ENCODE measurements at regions not wholly inside any gene's neighbourhood (a gene's known extent, or its start where the extent isn't known, plus 50 kb on each side); places are given as distances from the start of the nearest gene placed in this dataset.

DNA sequence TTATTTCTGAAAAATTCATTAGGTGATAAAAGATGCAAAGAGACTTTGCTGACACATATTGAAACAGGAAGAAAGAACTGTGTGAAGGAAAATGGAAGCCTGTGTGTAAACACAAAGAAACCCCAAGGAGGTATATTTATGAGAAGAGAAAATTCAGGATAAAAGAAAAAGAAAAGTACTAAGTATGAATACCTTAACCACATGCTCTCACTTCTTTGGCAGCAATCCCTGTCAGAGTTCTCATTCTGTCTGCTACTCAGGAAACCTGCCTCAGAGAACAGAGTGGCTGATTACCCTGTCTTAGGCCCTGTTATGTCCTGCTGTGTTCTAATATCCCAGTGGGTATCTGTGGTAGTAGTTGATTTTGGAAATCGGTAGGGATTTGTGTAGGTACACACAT, 457.9 kb downstream of the TBC1D32 start (continued):
- TF ChIP-seq, protein P1, sequence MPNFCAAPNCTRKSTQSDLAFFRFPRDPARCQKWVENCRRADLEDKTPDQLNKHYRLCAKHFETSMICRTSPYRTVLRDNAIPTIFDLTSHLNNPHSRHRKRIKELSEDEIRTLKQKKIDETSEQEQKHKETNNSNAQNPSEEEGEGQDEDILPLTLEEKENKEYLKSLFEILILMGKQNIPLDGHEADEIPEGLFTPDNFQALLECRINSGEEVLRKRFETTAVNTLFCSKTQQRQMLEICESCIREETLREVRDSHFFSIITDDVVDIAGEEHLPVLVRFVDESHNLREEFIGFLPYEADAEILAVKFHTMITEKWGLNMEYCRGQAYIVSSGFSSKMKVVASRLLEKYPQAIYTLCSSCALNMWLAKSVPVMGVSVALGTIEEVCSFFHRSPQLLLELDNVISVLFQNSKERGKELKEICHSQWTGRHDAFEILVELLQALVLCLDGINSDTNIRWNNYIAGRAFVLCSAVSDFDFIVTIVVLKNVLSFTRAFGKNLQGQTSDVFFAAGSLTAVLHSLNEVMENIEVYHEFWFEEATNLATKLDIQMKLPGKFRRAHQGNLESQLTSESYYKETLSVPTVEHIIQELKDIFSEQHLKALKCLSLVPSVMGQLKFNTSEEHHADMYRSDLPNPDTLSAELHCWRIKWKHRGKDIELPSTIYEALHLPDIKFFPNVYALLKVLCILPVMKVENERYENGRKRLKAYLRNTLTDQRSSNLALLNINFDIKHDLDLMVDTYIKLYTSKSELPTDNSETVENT (CRISPR knock-in tag; IDR thresholded peaks at IDR 0.05): no peak
- TF ChIP-seq GATAD2A (IDR thresholded peaks at IDR 0.05) (no peak), ZBTB12 (CRISPR knock-in tag; IDR thresholded peaks at IDR 0.05) (no peak), TAF7 (tag; IDR thresholded peaks at IDR 0.05) (no peak)
- TF ChIP-seq, protein P2, sequence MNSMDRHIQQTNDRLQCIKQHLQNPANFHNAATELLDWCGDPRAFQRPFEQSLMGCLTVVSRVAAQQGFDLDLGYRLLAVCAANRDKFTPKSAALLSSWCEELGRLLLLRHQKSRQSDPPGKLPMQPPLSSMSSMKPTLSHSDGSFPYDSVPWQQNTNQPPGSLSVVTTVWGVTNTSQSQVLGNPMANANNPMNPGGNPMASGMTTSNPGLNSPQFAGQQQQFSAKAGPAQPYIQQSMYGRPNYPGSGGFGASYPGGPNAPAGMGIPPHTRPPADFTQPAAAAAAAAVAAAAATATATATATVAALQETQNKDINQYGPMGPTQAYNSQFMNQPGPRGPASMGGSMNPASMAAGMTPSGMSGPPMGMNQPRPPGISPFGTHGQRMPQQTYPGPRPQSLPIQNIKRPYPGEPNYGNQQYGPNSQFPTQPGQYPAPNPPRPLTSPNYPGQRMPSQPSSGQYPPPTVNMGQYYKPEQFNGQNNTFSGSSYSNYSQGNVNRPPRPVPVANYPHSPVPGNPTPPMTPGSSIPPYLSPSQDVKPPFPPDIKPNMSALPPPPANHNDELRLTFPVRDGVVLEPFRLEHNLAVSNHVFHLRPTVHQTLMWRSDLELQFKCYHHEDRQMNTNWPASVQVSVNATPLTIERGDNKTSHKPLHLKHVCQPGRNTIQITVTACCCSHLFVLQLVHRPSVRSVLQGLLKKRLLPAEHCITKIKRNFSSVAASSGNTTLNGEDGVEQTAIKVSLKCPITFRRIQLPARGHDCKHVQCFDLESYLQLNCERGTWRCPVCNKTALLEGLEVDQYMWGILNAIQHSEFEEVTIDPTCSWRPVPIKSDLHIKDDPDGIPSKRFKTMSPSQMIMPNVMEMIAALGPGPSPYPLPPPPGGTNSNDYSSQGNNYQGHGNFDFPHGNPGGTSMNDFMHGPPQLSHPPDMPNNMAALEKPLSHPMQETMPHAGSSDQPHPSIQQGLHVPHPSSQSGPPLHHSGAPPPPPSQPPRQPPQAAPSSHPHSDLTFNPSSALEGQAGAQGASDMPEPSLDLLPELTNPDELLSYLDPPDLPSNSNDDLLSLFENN (IDR thresholded peaks at IDR 0.05; ENCODE audit: low read depth in 2 of 2, low read length in 2 of 2): no peak
